ENCODE measurements at regions not wholly inside any gene's neighbourhood (a gene's known extent, or its start where the extent isn't known, plus 50 kb on each side); places are given as distances from the start of the nearest gene placed in this dataset.

GRCh38 chr14:37797675-37798074 is 202.2 kb downstream of the TTC6 start:
- no peaks in the 10 kb centered on the region for H3K4me1 ChIP-seq
- H3K27me3 ChIP-seq: no peaks in the 10 kb centered on the region
- DNase-seq: no peak
- intact Hi-C loops (cut with DNase I): no loop called here
- no peaks in the 10 kb centered on the region for H3K9me3 ChIP-seq
- no peaks in the 10 kb centered on the region for H3K36me3 ChIP-seq
- H3K4me3 ChIP-seq: no peak overlapping the region
- TF ChIP-seq CTCF (IDR thresholded peaks at IDR 0.05) (no peak), POLR2A (IDR thresholded peaks at IDR 0.05) (no peak), POLR2AphosphoS5 (IDR thresholded peaks at IDR 0.05) (no peak), EP300 (IDR thresholded peaks at IDR 0.05) (no peak)
- 0 to 46% methylated on average over 1 of the region's 1 CpG for WGBS, 2 donors
- H3K27ac ChIP-seq: no peak overlapping the region

GRCh38 chr14:37807722-37808121 is 212.3 kb downstream of the TTC6 start:
- Histone ChIP-seq H3K27ac (no peak overlapping the region), H3K4me1 (no peaks in the 10 kb centered on the region), H3K4me3 (no peak overlapping the region), H3K27me3 (no peaks in the 10 kb centered on the region), H3K9me3 (no peaks in the 10 kb centered on the region), H3K36me3 (no peaks in the 10 kb centered on the region)
- TF ChIP-seq CTCF (IDR thresholded peaks at IDR 0.05) (no peak), POLR2AphosphoS5 (IDR thresholded peaks at IDR 0.05) (no peak), POLR2A (IDR thresholded peaks at IDR 0.05) (no peak), EP300 (IDR thresholded peaks at IDR 0.05) (no peak)
- intact Hi-C loops (cut with DNase I): no loop called here
- DNase-seq: no peak

GRCh38 chr14:37810094-37810801 is 214.8 kb downstream of the TTC6 start:
- Histone ChIP-seq H3K27ac (no peak overlapping the region), H3K4me3 (no peak overlapping the region), H3K36me3 (no peaks in the 10 kb centered on the region), H3K9me3 (no peaks in the 10 kb centered on the region), H3K4me1 (no peaks in the 10 kb centered on the region), H3K27me3 (no peaks in the 10 kb centered on the region)
- TF ChIP-seq POLR2AphosphoS5 (IDR thresholded peaks at IDR 0.05) (no peak), CTCF (IDR thresholded peaks at IDR 0.05) (no peak), POLR2A (IDR thresholded peaks at IDR 0.05) (no peak), EP300 (IDR thresholded peaks at IDR 0.05) (no peak)
- WGBS, 2 donors: 88 to 92% methylated on average over 4 of the region's 4 CpGs
- intact Hi-C loops (cut with DNase I): no loop called here
- no peak for DNase-seq

GRCh38 chr14:37813732-37814131 is 218.3 kb downstream of the TTC6 start:
- Histone ChIP-seq H3K27ac (no peak overlapping the region), H3K27me3 (no peaks in the 10 kb centered on the region), H3K4me1 (peaks cover 0 to under 1% (median 0%) of the 10 kb centered on the region in 4 donors), H3K4me3 (no peak overlapping the region), H3K9me3 (no peaks in the 10 kb centered on the region), H3K36me3 (no peaks in the 10 kb centered on the region)
- DNase-seq: no peak
- intact Hi-C loops (cut with DNase I): no loop called here
- no peak for TF ChIP-seq POLR2AphosphoS5 (IDR thresholded peaks at IDR 0.05)
- no peak for TF ChIP-seq CTCF (IDR thresholded peaks at IDR 0.05)
- no peak for TF ChIP-seq EP300 (IDR thresholded peaks at IDR 0.05)
- no peak for TF ChIP-seq POLR2A (IDR thresholded peaks at IDR 0.05)

GRCh38 chr14:37816135-37816534 is 220.7 kb downstream of the TTC6 start:
- no peak for DNase-seq
- no peak overlapping the region for H3K4me3 ChIP-seq
- WGBS, 2 donors: 80 to 93% methylated on average over 1 of the region's 1 CpG
- intact Hi-C loops (cut with DNase I): no loop called here
- TF ChIP-seq CTCF (IDR thresholded peaks at IDR 0.05): no peak
- TF ChIP-seq POLR2AphosphoS5 (IDR thresholded peaks at IDR 0.05): no peak
- no peak for TF ChIP-seq EP300 (IDR thresholded peaks at IDR 0.05)
- TF ChIP-seq POLR2A (IDR thresholded peaks at IDR 0.05): no peak
- no peaks in the 10 kb centered on the region for H3K9me3 ChIP-seq
- peaks cover 0 to 13% (median 5%) of the 10 kb centered on the region in 4 donors for H3K4me1 ChIP-seq
- no peak overlapping the region for H3K27ac ChIP-seq
- H3K27me3 ChIP-seq: no peaks in the 10 kb centered on the region
- no peaks in the 10 kb centered on the region for H3K36me3 ChIP-seq
